DOHH2 (cell line): ENCODE measurements at regions not wholly inside any gene's neighbourhood (a gene's known extent, or its start where the extent isn't known, plus 50 kb on each side); places are given as distances from the start of the nearest gene placed in this dataset.

Experiments used
- H3F3A ChIP-seq: fragments of 200-600 bp; sonication (generic), shearing (Covaris generic); 2 replicates; pipeline ENCODE4 v1.6.0; 2016; ENCODE audit warnings: antibody characterized with exemption, mild to moderate bottlenecking; ENCODE audit not compliant: control insufficient read depth, insufficient read depth
- H3K27ac ChIP-seq: fragments of 200-600 bp; sonication (generic); 2 replicates; pipeline ENCODE4 v1.5.1; 2014; ENCODE audit warnings: low read depth, mild to moderate bottlenecking, low read length, moderate library complexity
- H3K27me3 ChIP-seq: fragments of 200-600 bp; sonication (generic); 2 replicates; pipeline ENCODE4 v1.6.1; 2014; ENCODE audit warnings: mild to moderate bottlenecking, low read length, mixed read lengths; ENCODE audit not compliant: control insufficient read depth
- H3K36me3 ChIP-seq: fragments of 200-600 bp; sonication (generic); 2 replicates; pipeline ENCODE4 v1.6.1; 2014; ENCODE audit warnings: mild to moderate bottlenecking, low read length, moderate library complexity, mixed read lengths; ENCODE audit not compliant: control insufficient read depth
- H3K4me1 ChIP-seq: fragments of 200-600 bp; sonication (generic); 2 replicates; pipeline ENCODE4 v1.6.1; 2014; ENCODE audit warnings: mild to moderate bottlenecking, low read length, mixed read lengths; ENCODE audit not compliant: control insufficient read depth
- H3K4me2 ChIP-seq: fragments of 200-600 bp; sonication (generic); 2 replicates; pipeline ENCODE4 v1.6.0; 2014; ENCODE audit warnings: mild to moderate bottlenecking, low read length, moderate library complexity
- H3K4me3 ChIP-seq: fragments of 200-600 bp; sonication (generic); 2 replicates; pipeline ENCODE4 v1.5.1; 2014; ENCODE audit warnings: mild to moderate bottlenecking, low read length, mixed read lengths
- H3K79me2 ChIP-seq: fragments of 200-600 bp; sonication (generic); 2 replicates; pipeline ENCODE4 v1.6.1; 2014; ENCODE audit warnings: mild to moderate bottlenecking, low read length, mixed read lengths; ENCODE audit not compliant: control insufficient read depth
- H3K9me2 ChIP-seq: fragments of 200-600 bp; sonication (generic); replicated peaks from 2 replicates; pipeline ENCODE4 v1.6.1; 2014; ENCODE audit warnings: mild to moderate bottlenecking, low read length, mixed read lengths; ENCODE audit not compliant: control insufficient read depth
- H3K9me3 ChIP-seq: fragments of 200-600 bp; sonication (generic); 2 replicates; pipeline ENCODE4 v1.6.1; 2014; ENCODE audit warnings: antibody characterized with exemption, low read length, mixed read lengths; ENCODE audit not compliant: control insufficient read depth, insufficient read depth
- H4K20me1 ChIP-seq: fragments of 200-600 bp; sonication (generic); 2 replicates; pipeline ENCODE4 v1.6.0; 2014; ENCODE audit warnings: low read depth, mild to moderate bottlenecking, antibody characterized with exemption, low read length, moderate library complexity; ENCODE audit not compliant: control insufficient read depth, insufficient read depth
- CTCF ChIP-seq: fragments of 200-600 bp; sonication (generic); IDR thresholded peaks from one replicate; pipeline ENCODE4 v1.5.1; 2014; ENCODE audit warnings: antibody characterized with exemption, mild to moderate bottlenecking, low read depth, low read length; ENCODE audit not compliant: poor library complexity, severe bottlenecking
- EZH2phosphoT487 ChIP-seq: fragments of 200-600 bp; sonication (generic); IDR thresholded peaks from 2 replicates; pipeline ENCODE4 v1.6.1; 2017; ENCODE audit warnings: borderline replicate concordance, mild to moderate bottlenecking, antibody characterized with exemption, low read length, moderate library complexity, mixed read lengths

GRCh38 chr4:4937926-4938325 is 78.5 kb downstream of the MSX1 start:
- no peaks in the 10 kb centered on the region for H4K20me1 ChIP-seq
- H3K9me2 ChIP-seq: no peaks in the 10 kb centered on the region
- H3K27ac ChIP-seq: no peak overlapping the region
- H3K4me2 ChIP-seq: no peak overlapping the region
- no peak for TF ChIP-seq EZH2phosphoT487
- TF ChIP-seq CTCF: no peak
- H3F3A ChIP-seq: peaks cover 4% of the 10 kb centered on the region; the same call in 1 of the 2 replicates
- no peaks in the 10 kb centered on the region for H3K36me3 ChIP-seq
- peaks cover 20% of the 10 kb centered on the region for H3K4me1 ChIP-seq
- no peaks in the 10 kb centered on the region for H3K79me2 ChIP-seq
- H3K27me3 ChIP-seq: no peaks in the 10 kb centered on the region
- no peak overlapping the region for H3K4me3 ChIP-seq
- H3K9me3 ChIP-seq: no peaks in the 10 kb centered on the region

GRCh38 chr4:4941751-4942150 is 77.5 kb downstream of the CYTL1 start:
- no peaks in the 10 kb centered on the region for H3K27me3 ChIP-seq
- TF ChIP-seq CTCF (no peak), EZH2phosphoT487 (no peak)
- peaks cover 10% of the 10 kb centered on the region for H3K36me3 ChIP-seq
- no peaks in the 10 kb centered on the region for H4K20me1 ChIP-seq
- peak overlapping the region; percentile 63; the same call in 1 of the 2 replicates for H3K4me3 ChIP-seq
- H3F3A ChIP-seq: peaks cover 19% of the 10 kb centered on the region
- H3K4me2 ChIP-seq: peak overlapping the region; percentile 85
- H3K9me2 ChIP-seq: no peaks in the 10 kb centered on the region
- peaks cover 54% of the 10 kb centered on the region for H3K4me1 ChIP-seq
- H3K9me3 ChIP-seq: peaks cover 11% of the 10 kb centered on the region
- no peaks in the 10 kb centered on the region for H3K79me2 ChIP-seq
- H3K27ac ChIP-seq: peak overlapping the region; percentile 98

- peaks cover 19% of the 10 kb centered on the region for H3F3A ChIP-seq
- no peaks in the 10 kb centered on the region for H3K9me2 ChIP-seq
- peak overlapping the region; percentile 85 for H3K4me2 ChIP-seq
- H4K20me1 ChIP-seq: no peaks in the 10 kb centered on the region
- H3K4me1 ChIP-seq: peaks cover 54% of the 10 kb centered on the region
- peaks cover 10% of the 10 kb centered on the region for H3K36me3 ChIP-seq
- TF ChIP-seq EZH2phosphoT487 (no peak), CTCF (no peak)
- no peaks in the 10 kb centered on the region for H3K79me2 ChIP-seq
- H3K27ac ChIP-seq: peak overlapping the region; percentile 98
- H3K4me3 ChIP-seq: peak overlapping the region; percentile 63
- H3K9me3 ChIP-seq: peaks cover 11% of the 10 kb centered on the region
- no peaks in the 10 kb centered on the region for H3K27me3 ChIP-seq
These were observed 76.6 kb downstream of the CYTL1 start for GRCh38 chr4:4942658-4943057.
